SK-N-MC (cell line): ENCODE measurements at regions not wholly inside any gene's neighbourhood (a gene's known extent, or its start where the extent isn't known, plus 50 kb on each side); places are given as distances from the start of the nearest gene placed in this dataset.

Experiments
- EZH2 ChIP-seq: fragments of 200-600 bp; sonication (generic); IDR thresholded peaks from one replicate; pipeline ENCODE4 v1.6.1; 2017; ENCODE audit warnings: antibody characterized with exemption
- FOXP2 ChIP-seq: optimal IDR thresholded peaks from 2 replicates; pipeline ENCODE3; 2011; ENCODE audit warnings: mild to moderate bottlenecking, moderate library complexity; ENCODE audit not compliant: insufficient read depth; ENCODE audit errors: extremely low read length, control extremely low read depth
- POLR2AphosphoS5 ChIP-seq: IDR thresholded peaks from 2 replicates; pipeline ENCODE4 v1.6.1; 2012; ENCODE audit warnings: mild to moderate bottlenecking, low read depth, low read length, borderline replicate concordance

DNA sequence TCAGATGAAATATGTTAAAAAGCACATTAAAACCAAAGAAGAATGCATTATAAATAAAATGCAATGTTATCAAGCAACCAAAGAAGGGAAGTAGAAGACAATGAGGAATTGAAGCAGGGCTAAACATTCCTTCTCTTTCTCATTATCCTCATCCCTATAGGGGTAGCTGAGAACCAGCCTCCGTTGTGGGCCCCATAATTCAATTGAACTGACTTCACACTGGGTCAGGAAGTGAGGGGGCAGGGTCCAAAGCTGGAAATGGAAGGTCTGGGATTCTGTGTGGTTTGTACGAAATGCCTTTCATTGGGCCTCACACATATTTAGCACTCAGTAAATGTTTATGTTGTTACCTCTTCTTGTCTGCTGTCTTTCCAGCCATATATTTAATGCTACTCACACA lies 220.4 kb upstream of the CD180 start:
- TF ChIP-seq EZH2: no peak
- no peak for TF ChIP-seq POLR2AphosphoS5
- no peak for TF ChIP-seq FOXP2
